Gastroesophageal sphincter (tissue), 4 donors: ENCODE measurements at regions not wholly inside any gene's neighbourhood (a gene's known extent, or its start where the extent isn't known, plus 50 kb on each side); places are given as distances from the start of the nearest gene placed in this dataset.

Experiments used
- ATAC-seq: fragments of 150-250 bp; one replicate; pipeline ENCODE4 v1.9.1; 2016; ENCODE audit warnings: mild to moderate bottlenecking, moderate library complexity
- H3K27ac ChIP-seq, 4 donors: fragments of 200-600 bp; sonication (generic) in 3 of 4; 1 replicate in 3 of 4; 2 replicates in 1 of 4; pipeline ENCODE4 v1.5.1; 2016 to 2019
- H3K27me3 ChIP-seq: fragments of 200-600 bp; sonication (generic); one replicate; pipeline ENCODE4 v1.5.1; 2019
- H3K36me3 ChIP-seq, 2 donors: fragments of 200-600 bp; sonication (generic); one replicate each; pipeline ENCODE4 v1.5.1; 2019; ENCODE audit warnings: control low read depth in 1 of 2
- H3K4me1 ChIP-seq, 3 donors: fragments of 200-600 bp; sonication (generic); 1 replicate in 2 of 3; 2 replicates in 1 of 3; pipeline ENCODE4 v1.5.1; 2016 to 2019; ENCODE audit warnings: control low read depth in 2 of 3
- H3K4me3 ChIP-seq, 2 donors: fragments of 200-600 bp; sonication (generic); one replicate each; pipeline ENCODE4 v1.5.1; 2019; ENCODE audit warnings: mild to moderate bottlenecking in 1 of 2, moderate library complexity in 1 of 2
- H3K9me3 ChIP-seq, 3 donors: fragments of 200-600 bp; sonication (generic); one replicate each; pipeline ENCODE4 v1.5.1; 2017 to 2019; ENCODE audit warnings: control low read depth in 2 of 3
- EP300 ChIP-seq: sonication (generic); formaldehyde crosslinking; IDR thresholded peaks from one replicate; pipeline ENCODE4 v1.6.1; 2017; ENCODE audit warnings: antibody characterized with exemption, mild to moderate bottlenecking
- POLR2A ChIP-seq, 2 donors: fragments of 450-650 bp; IDR thresholded peaks; one replicate each; pipeline ENCODE4 v1.6.1; 2017; ENCODE audit warnings: antibody characterized with exemption in 2 of 2, mild to moderate bottlenecking in 2 of 2, moderate library complexity in 1 of 2
- POLR2AphosphoS5 ChIP-seq: sonication (generic); formaldehyde crosslinking; IDR thresholded peaks from one replicate; pipeline ENCODE4 v1.6.1; 2017; ENCODE audit warnings: antibody characterized with exemption
- WGBS, 2 donors: methylation state at CpG; one replicate each; pipeline ENCODE4 v1.1.5; 2018; ENCODE audit warnings: low coverage in 1 of 2; 5-methylcytosine and 5-hydroxymethylcytosine counted together
- TF ChIP-seq, protein P1 (sequence below), 4 experiments: fragments of 200-600 bp in 2 of 4; fragments of 450-650 bp in 2 of 4; sonication (generic) in 1 of 4; IDR thresholded peaks; one replicate each; pipeline ENCODE4 v1.5.1; 2017 to 2019; ENCODE audit warnings: antibody characterized with exemption in 4 of 4, mild to moderate bottlenecking in 2 of 4, moderate library complexity in 2 of 4

DNA sequence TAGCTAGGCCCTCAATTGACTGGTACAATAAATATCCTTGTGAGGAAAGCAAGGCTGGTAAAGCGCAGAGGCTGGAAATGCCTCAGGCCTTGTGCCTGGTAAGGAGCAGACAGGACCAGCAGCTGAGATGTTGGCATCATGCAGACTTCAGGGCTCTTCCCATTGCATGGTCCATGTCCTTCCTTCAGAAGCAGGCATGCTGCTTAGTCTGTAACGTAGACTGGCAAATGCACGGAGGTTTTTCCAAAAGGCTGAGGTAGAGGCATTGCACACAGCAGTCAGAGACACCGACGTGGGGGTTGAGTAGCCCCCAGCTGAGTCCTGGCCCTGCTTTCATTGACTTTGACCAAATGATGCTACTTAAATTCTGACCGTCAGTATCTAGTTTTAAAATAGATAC, 87.1 kb downstream of the ADRB2 start:
- no peak for ATAC-seq
- peak overlapping the region in 1 of 4 donors; percentile 14 for H3K27ac ChIP-seq
- H3K9me3 ChIP-seq, result no peaks in the 10 kb centered on the region
- peaks cover 0 to 23% (median 2%) of the 10 kb centered on the region in 3 donors for H3K4me1 ChIP-seq
- H3K36me3 ChIP-seq, result no peaks in the 10 kb centered on the region
- TF ChIP-seq EP300 (no peak), POLR2AphosphoS5 (no peak), POLR2A (IDR thresholded peaks at IDR 0.05) (no peak)
- TF ChIP-seq, protein P1, sequence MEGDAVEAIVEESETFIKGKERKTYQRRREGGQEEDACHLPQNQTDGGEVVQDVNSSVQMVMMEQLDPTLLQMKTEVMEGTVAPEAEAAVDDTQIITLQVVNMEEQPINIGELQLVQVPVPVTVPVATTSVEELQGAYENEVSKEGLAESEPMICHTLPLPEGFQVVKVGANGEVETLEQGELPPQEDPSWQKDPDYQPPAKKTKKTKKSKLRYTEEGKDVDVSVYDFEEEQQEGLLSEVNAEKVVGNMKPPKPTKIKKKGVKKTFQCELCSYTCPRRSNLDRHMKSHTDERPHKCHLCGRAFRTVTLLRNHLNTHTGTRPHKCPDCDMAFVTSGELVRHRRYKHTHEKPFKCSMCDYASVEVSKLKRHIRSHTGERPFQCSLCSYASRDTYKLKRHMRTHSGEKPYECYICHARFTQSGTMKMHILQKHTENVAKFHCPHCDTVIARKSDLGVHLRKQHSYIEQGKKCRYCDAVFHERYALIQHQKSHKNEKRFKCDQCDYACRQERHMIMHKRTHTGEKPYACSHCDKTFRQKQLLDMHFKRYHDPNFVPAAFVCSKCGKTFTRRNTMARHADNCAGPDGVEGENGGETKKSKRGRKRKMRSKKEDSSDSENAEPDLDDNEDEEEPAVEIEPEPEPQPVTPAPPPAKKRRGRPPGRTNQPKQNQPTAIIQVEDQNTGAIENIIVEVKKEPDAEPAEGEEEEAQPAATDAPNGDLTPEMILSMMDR (IDR thresholded peaks at IDR 0.05), result no peak
- H3K4me3 ChIP-seq, result no peak overlapping the region
- no peaks in the 10 kb centered on the region for H3K27me3 ChIP-seq
- 49 to 50% methylated on average over 2 to 5 of the region's 6 CpGs for WGBS, 2 donors

DNA sequence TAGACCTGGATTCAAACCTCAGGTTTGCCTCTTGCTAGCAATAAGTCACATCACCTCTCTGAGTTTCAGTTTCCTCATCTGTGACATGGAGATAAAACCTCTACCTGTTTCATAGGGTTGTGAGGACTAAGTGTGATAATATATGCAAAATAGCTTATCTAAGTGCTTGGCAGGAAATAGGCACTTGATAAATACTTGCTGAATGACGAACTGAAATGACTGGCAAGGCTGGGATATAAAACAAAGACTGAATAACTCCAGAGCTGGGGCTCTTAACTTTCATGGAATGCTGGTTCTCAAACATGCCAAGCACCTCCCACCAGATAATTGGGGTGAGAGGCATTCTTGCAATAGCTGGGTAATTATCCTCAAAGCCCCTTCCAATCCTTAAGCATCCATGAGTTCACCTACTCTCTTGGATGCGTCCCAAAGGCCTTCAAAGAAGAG, 87.6 kb downstream of the ADRB2 start:
- 33 to 50% methylated on average over 1 of the region's 2 CpGs for WGBS, 2 donors
- H3K4me1 ChIP-seq, result peaks cover 0 to 23% (median 2%) of the 10 kb centered on the region in 3 donors
- no peaks in the 10 kb centered on the region for H3K36me3 ChIP-seq
- ATAC-seq, result no peak
- TF ChIP-seq, protein P1 (IDR thresholded peaks at IDR 0.05), result no peak
- no peak for TF ChIP-seq POLR2A (IDR thresholded peaks at IDR 0.05)
- no peak for TF ChIP-seq EP300
- TF ChIP-seq POLR2AphosphoS5, result no peak
- H3K27ac ChIP-seq, result no peak overlapping the region
- H3K9me3 ChIP-seq, result no peaks in the 10 kb centered on the region
- H3K27me3 ChIP-seq, result no peaks in the 10 kb centered on the region
- no peak overlapping the region for H3K4me3 ChIP-seq

DNA sequence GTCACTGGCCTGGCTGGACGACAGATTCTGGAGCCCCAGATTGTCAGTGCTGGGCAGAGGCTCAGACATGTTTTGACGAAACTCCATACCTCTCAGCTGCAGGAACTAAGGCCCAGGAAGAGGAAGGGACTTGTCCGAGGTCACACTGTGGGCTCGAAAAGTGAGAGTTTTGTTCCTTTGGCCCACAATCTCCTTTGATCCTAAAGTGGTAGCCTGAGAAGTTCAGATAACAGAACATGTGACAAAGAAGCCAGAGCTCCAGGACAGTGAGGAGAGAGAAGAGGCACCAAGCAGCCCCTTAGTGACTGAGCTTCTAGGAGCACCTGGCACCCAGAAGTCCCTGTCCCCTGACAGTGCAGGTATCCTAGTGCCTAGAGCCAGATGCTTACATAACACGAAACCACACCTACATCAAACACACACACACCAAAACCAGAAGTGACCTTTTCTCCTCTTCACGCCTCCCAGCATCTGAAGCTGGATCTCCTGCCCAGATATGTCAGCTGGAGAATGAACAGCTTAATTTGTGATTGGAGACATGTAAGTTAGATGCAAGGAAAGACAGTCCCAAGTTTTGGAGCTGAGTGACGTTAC, 88.9 kb downstream of the ADRB2 start:
- no peak overlapping the region for H3K4me3 ChIP-seq
- TF ChIP-seq POLR2AphosphoS5, result no peak
- TF ChIP-seq, protein P1 (IDR thresholded peaks at IDR 0.05), result no peak
- no peak for TF ChIP-seq POLR2A (IDR thresholded peaks at IDR 0.05)
- TF ChIP-seq EP300, result no peak
- ATAC-seq, result no peak
- H3K4me1 ChIP-seq, result peaks cover 0 to 23% (median 2%) of the 10 kb centered on the region in 3 donors
- no peaks in the 10 kb centered on the region for H3K27me3 ChIP-seq
- 53 to 66% methylated on average over 3 of the region's 7 CpGs for WGBS, 2 donors
- no peaks in the 10 kb centered on the region for H3K9me3 ChIP-seq
- H3K27ac ChIP-seq, result no peak overlapping the region
- H3K36me3 ChIP-seq, result no peaks in the 10 kb centered on the region

DNA sequence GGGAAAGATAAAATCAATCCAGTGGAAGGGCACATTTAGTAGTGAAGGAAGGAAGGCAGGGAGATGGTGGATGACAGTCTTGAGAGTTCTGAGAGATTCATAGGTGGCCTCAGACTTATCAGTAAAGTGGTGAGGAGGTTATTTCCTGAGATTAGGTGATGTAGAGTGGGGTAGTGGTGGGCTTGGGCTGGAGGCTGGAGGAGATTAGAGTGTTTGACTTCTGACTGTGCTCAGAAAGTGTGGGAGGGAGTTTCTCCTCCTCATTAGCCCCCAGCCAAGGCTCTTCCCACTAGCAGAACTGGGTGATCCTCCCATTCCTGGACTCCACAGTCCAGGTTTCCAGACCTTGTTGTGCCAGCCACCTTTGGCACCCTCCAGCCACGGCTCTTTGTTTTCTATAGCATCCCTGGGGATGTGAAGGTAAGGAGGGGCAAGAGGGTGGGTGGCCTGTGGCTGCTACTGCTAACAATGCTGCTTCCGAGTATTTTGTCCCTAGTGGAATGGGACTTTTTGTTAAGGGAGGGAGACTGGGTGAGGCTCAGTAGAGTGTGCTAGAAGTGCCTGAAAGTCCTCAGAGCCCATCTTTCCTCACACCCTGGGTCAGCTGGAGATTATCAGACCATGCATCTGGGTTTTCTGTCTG, 94.4 kb downstream of the ADRB2 start:
- WGBS, 2 donors, result 50% methylated on average over 1 of the region's 2 CpGs; no CpG with 5 or more reads in 1 of the 2 donors
- H3K4me1 ChIP-seq, result peaks cover 0 to 5% (median 0%) of the 10 kb centered on the region in 3 donors
- no peaks in the 10 kb centered on the region for H3K36me3 ChIP-seq
- H3K4me3 ChIP-seq, result no peak overlapping the region
- TF ChIP-seq EP300, result no peak
- TF ChIP-seq, protein P1 (IDR thresholded peaks at IDR 0.05), result no peak
- no peak for TF ChIP-seq POLR2A (IDR thresholded peaks at IDR 0.05)
- no peak for TF ChIP-seq POLR2AphosphoS5
- H3K9me3 ChIP-seq, result no peaks in the 10 kb centered on the region
- no peaks in the 10 kb centered on the region for H3K27me3 ChIP-seq
- no peak for ATAC-seq
- no peak overlapping the region for H3K27ac ChIP-seq

DNA sequence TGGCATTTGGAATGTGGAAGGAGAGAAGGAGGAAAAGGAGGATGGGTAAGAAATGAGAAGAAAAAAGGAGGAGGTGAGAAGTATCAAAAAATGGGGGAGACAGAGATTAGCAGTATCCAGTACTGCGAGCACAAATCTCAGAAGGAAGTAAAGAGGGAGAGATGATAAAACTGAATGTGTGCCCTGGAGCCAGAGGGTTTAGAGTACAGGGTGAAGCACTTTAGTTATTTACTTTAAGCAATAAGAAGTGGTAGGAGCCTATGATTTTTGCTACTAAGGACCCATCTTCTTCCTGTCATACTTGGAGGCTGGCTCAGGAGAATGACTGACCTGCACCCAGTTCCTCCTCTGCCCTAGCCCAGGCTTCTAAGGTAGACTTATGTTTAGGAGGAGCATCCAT, 94.9 kb downstream of the ADRB2 start:
- 80 to 90% methylated on average over 1 of the region's 1 CpG for WGBS, 2 donors
- Histone ChIP-seq H3K27ac (no peak overlapping the region), H3K4me1 (no peaks in the 10 kb centered on the region), H3K27me3 (no peaks in the 10 kb centered on the region), H3K4me3 (no peak overlapping the region), H3K9me3 (no peaks in the 10 kb centered on the region), H3K36me3 (no peaks in the 10 kb centered on the region)
- TF ChIP-seq POLR2AphosphoS5, result no peak
- TF ChIP-seq POLR2A (IDR thresholded peaks at IDR 0.05), result no peak
- TF ChIP-seq EP300, result no peak
- TF ChIP-seq, protein P1 (IDR thresholded peaks at IDR 0.05), result no peak
- ATAC-seq, result no peak
